GM10248 (cell line): ENCODE measurements at regions not wholly inside any gene's neighbourhood (a gene's known extent, or its start where the extent isn't known, plus 50 kb on each side); places are given as distances from the start of the nearest gene placed in this dataset.

ENCODE experiments used
- CTCF ChIA-PET: fragments of 300-600 bp; sonication (Branson Sonifier 250); formaldehyde crosslinking; extraction: SDS; loops from one replicate; lab custom pipeline; 2021; ENCODE audit warnings: antibody characterized with exemption; lab: Yijun Ruan, JAX
- POLR2A ChIA-PET: fragments of 350-650 bp; sonication (Branson Sonifier 250); formaldehyde crosslinking; extraction: SDS; loops from one replicate; lab custom pipeline; 2020; ENCODE audit warnings: antibody characterized with exemption; lab: Yijun Ruan, JAX
- DNase-seq: peaks from one replicate; pipeline ENCODE4 v3.0.0; 2012; ENCODE audit errors: extremely low spot score
- TF ChIP-seq, protein P1 (sequence below): IDR thresholded peaks from 2 replicates; pipeline ENCODE4 v1.5.1; 2012; ENCODE audit warnings: mild to moderate bottlenecking, low read depth; ENCODE audit errors: extremely low read depth, missing control alignments, control extremely low read depth

- ChIA-PET POLR2A (no interaction called here), CTCF (no interaction called here)
- TF ChIP-seq, protein P1, sequence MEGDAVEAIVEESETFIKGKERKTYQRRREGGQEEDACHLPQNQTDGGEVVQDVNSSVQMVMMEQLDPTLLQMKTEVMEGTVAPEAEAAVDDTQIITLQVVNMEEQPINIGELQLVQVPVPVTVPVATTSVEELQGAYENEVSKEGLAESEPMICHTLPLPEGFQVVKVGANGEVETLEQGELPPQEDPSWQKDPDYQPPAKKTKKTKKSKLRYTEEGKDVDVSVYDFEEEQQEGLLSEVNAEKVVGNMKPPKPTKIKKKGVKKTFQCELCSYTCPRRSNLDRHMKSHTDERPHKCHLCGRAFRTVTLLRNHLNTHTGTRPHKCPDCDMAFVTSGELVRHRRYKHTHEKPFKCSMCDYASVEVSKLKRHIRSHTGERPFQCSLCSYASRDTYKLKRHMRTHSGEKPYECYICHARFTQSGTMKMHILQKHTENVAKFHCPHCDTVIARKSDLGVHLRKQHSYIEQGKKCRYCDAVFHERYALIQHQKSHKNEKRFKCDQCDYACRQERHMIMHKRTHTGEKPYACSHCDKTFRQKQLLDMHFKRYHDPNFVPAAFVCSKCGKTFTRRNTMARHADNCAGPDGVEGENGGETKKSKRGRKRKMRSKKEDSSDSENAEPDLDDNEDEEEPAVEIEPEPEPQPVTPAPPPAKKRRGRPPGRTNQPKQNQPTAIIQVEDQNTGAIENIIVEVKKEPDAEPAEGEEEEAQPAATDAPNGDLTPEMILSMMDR = no peak
- no peak for DNase-seq
Measured at GRCh38 chr1:80008934-80009333, 1002.4 kb upstream of the ADGRL4 start.

DNA sequence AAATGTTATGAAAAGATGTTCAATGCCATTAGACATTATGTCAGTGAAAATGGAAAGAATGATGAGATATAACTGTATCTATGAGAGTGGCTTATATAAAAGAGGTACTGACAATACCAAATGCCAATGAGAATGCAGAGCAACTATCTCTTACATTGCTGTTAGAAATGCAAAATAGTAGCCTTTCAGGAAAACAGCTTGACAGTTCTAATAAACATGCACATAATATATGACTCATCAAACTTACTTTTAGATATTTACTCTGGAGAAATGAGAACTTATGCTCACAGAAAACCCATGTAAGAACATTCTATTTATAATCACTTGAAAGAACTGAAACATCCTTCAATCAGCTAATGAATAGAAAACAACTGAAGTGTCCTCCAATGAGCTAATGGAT is 996.7 kb upstream of the ADGRL4 start:
- no peak for DNase-seq
- TF ChIP-seq, protein P1 = no peak
- ChIA-PET CTCF (no interaction called here), POLR2A (no interaction called here)

DNA sequence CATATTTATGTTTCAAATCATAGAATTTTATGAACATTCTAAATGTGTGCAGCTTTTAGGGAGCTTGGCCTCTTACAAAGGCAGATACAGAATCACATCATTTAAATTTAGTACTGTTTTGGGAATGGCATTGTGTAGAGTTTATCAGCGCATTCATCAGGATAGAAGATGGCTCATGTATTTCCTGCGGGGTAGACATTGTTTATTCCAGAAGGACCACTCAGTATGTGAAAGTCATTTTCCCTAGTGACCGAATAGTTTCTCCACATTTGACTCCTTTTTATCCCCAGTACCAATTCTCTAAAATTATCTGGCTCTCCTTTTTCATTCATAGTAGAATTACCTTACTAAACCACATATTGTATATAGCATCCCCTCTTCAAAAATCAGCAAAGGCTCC is 981.9 kb upstream of the ADGRL4 start:
- DNase-seq = no peak
- TF ChIP-seq, protein P1 = no peak
- ChIA-PET POLR2A (no interaction called here), CTCF (no interaction called here)

DNA sequence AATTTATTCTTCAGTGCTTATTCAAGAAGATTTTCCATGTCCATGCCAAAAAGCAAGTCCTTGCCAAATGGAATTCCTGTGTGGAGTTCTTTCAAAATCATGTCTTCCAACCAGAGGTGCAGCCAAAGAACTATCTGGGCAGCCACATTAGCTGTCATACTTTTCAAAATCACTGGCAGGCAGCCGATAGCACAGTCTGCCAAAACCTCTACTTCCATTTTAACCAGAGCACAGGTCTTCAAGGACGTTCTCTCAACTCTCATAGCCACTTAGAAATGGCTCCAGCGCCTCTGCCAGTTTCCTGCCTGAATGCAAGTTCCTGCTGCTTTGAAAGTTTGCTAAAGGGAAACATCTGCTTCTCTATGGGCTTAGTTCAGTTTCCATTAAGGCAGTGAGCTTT is 975.7 kb upstream of the ADGRL4 start:
- DNase-seq = no peak
- POLR2A ChIA-PET = no interaction called here
- TF ChIP-seq, protein P1 = no peak
- CTCF ChIA-PET = no interaction called here

- TF ChIP-seq, protein P1 = no peak
- POLR2A ChIA-PET = no interaction called here
- DNase-seq = no peak
- CTCF ChIA-PET = no interaction called here
Measured at GRCh38 chr1:79981481-79981880, 975.0 kb upstream of the ADGRL4 start.

GRCh38 chr1:79979346-79979745 is 972.8 kb upstream of the ADGRL4 start:
- CTCF ChIA-PET = no interaction called here
- POLR2A ChIA-PET = no interaction called here
- TF ChIP-seq, protein P1 = no peak
- no peak for DNase-seq

DNA sequence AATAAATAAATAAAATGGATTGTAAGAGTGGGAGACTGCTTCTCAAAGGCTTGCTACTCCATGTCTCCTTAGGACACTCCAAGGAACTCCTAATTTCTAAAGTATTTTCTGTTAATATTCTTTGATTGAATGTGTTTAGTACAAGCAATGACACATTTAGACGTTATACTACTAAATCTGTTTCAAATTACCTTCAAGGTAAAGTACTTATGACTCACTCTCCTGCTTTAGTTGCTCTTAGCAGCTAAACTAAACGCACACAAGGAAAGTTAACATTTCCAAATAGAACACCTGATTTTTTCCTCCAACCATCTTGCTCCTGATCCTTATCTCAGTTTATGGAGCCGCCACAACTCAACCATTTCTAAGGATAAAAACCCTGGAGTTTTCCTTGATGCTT is 969.8 kb upstream of the ADGRL4 start:
- DNase-seq = no peak
- ChIA-PET POLR2A (no interaction called here), CTCF (interaction anchor here (1.0 kb wide), 1 partner anchor 23 kb away, joined by 3 read pairs; no protein-coding TSS in a partner anchor)
- TF ChIP-seq, protein P1 = no peak
